Head of caudate nucleus (tissue), 42 donors: ENCODE measurements at regions not wholly inside any gene's neighbourhood (a gene's known extent, or its start where the extent isn't known, plus 50 kb on each side); places are given as distances from the start of the nearest gene placed in this dataset.
A peak's percentile ranks its signal among the peaks of the same experiment; 100 is the strongest.

Experiments
- DNase-seq, 42 donors: peaks; one replicate each; pipeline versions ENCODE4 v3.0.0 to v3.0.0-alpha.2; 2020 to 2021; ENCODE audit warnings: mixed read lengths in 7 of 42
- intact Hi-C: fragments of 100-400 bp; cut with DNase I; formaldehyde crosslinking; loops from one replicate; pipeline ENCODE4 v1.15.0; 2022

DNA sequence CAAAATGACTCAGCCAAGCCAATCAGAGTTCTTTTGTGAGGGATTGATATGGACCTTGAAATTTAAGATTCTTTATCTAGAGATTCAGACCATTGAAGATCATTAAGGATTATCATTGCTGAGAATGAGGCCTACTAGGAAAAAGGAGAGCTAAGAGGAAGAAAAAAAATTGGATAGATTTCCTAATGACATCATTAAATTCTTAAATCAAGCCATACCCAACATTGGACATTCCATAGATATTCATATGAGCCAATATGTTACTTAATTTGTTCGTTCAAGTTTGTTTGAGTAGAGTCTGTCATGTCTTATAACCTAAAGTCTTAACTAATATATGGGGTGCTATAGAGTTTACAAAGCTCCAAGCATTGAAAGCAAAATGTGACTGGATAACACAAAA lies 727.9 kb upstream of the SEMA6A start:
- no peak for DNase-seq
- intact Hi-C loops, result no loop called here

DNA sequence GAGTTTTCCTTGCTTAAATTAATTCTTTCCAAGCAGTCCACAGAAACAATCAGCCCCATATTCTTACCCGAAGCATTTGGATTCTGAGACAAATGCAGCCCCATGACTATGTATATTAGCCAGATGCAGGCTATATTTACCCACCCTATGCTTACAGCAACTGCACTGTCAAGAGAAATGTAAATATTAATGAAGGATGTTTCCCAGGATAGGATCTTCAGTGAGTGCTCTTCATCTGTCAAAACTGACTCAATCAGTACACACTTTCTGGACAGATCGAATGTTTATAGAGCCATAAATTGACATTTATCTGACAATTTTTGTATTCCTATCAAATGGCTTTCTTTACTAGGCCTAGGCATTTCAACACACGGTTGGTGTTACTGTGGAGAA lies 725.3 kb upstream of the SEMA6A start:
- intact Hi-C loops, result no loop called here
- no peak for DNase-seq

DNA sequence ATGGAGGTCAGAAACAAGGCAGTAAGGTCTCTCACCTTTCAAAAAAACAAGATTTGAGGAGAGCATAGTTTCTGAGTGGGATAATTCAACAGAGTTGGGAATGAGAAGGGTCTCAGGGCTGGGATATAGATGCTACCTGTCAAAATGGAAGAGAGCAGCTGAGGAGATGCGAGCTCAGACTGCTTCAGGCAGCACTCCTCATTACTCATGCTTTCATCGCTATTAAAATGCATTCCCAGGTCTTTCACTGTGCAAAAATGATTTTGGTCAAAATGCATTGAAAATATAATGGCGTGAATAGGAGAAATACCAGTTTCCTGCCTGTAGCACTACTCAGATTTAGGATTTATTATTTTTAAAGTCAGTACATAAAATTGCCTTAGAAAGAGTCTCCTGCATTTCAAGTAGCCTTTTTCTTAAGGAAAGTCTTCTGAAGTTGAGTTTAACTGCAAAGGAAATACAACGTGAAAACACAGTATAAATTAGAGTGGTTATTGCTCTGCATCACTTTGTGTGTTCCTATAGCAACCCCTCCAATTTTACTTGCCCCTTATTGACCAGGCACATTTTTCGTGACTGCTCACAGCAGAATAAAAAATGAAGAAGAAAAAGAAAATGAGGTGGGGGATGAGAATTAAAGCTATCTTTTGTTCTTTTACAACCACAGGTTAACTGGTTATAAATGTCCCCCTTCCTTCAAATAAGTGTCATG lies 724.8 kb upstream of the SEMA6A start:
- intact Hi-C loops, result no loop called here
- DNase-seq, result no peak

DNA sequence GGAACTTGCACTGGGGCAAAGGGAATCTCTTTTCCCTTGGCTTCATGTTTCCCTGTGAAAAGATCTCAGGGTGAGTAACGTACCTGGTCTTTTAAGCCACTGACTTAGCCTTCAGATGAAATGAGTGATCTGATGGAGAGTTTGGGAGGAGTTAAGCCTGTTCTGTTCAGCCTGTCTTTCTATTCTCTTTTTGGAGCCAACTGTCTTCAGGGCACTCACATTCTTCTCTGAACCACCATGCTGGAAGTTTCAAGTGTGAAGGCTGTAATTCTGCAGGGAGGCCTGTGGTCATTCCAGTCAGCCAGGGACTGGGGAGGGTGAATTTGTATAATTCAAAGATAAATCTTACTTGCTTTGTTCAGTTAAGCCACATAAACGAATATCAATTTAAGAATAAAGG lies 722.2 kb upstream of the SEMA6A start:
- intact Hi-C loops, result no loop called here
- DNase-seq, result no peak

DNA sequence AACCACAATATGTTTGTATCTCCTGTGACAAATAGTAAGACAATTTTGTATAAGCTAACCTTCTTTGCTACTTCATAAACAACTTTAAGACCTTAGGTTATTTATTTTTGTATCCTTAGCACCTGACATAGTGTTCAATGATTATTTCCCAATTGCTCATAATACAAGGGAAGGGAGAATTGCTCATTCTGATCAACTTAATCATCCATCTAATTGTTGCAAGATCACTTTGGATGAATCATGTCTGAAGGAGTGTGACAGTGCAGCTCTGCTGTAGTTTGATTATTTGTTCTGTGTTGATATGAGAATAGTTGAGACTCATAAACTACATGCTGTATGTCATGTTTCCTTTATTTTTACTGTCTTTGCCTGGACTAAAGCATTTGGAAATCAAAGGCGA lies 721.3 kb upstream of the SEMA6A start:
- intact Hi-C loops, result no loop called here

DNA sequence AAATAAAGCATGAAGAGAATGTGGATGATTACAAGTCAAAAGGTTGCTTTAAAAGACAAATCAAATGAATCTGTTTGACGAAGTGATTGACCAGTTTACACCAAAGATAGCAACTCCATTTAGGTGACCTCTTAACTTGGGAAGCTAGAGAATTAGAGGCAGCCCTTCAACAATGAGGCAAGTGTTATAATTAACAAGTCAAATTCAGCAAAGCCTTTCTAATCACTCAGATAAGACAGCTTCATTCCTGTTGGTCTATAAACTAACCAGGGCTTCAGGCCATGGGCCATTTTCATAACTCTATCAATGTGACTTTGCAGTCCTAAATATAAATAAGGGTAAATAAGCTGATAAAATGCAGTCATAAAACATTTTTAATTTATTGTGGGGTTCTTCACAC lies 712.2 kb upstream of the SEMA6A start:
- DNase-seq, result no peak
- intact Hi-C loops, result no loop called here

More for the DNA sequence above, 721.3 kb upstream of the SEMA6A start:
- DNase-seq, result no peak

DNA sequence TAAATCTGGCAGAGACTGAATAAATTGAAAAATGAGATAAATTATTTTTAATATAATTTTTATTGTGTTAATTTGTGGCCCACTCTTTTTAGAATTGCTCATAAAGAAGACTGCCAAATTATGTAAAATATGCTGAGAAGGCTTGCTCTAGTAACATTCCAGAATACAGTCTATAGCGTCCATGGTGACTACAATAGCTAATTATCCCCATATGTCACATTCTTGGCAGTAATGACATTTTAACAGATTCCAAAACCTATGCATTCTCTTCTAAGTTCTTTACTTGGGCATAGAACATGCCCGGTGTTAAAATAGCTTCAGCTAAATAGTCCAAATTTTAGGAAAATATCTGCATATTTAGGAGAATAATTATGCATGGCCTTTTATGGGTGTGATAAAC lies 697.0 kb upstream of the SEMA6A start:
- intact Hi-C loops, result no loop called here
- DNase-seq, result no peak

DNA sequence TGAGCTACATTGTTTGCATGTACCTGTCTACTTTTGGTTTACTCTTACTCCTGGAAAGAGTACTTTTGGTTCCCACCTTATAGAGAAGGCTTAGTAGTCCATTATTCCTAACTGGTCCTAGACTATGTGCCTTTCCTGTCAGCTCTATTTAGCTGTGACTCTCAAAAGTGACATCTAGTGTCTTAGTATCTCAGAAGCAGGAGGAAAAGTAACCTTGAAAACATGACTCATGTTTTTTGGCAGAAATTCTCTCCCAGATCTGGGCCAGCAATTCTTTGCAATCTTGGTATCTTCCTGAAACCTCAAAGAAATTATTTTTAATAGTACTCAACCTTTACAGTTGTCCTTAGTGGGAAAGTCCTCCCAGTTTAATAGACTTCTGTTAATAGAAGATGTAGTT lies 691.7 kb upstream of the SEMA6A start:
- intact Hi-C loops, result no loop called here
- no peak for DNase-seq

DNA sequence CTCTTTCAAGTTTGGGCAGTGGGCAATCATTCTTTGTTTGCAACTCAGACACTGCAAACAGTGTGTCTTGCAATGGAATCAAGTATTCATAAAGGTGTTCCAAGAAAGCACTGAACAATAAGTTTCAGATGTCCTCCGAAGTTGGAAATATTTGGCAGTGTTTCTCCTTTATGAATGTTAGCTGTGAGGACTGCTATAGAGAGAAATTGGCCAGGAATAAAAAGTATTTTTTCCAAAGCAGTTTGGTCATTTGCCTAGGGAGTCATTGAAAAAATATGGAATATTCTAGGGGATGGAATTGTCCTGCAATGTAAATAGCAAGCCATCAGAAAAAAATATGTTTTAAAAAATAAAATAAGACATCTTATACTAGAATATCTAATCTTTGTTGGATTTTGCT lies 688.6 kb upstream of the SEMA6A start:
- intact Hi-C loops, result no loop called here
- no peak for DNase-seq

DNA sequence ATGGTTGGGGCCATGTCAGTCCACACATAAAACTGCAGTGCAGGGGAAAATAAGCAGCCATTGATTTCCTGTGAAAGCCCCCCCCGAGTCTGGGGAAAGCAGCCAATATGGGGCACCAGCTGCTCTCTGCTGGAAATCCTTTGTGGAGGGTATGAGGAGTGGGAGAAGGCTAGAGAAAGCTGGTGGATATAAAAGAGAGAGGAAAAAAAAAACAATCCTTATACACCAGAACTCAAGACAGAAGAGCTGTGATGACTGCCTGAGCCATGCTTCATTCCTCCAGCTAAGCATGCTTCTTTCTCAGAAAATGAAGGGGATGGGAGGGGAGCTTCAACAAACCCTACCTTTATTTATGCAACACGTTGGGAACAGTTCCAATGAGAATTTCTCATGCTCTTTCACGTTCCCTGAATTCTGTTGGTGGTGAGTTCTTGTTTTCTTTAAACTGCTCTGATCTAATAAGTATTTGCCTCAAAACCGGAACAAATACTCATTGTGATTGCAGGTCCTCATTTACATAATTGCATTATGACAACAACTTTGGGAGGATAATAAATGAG lies 688.0 kb upstream of the SEMA6A start:
- DNase-seq, result peak; percentile 13 to 86 (median 66)
- intact Hi-C loops, result no loop called here

DNA sequence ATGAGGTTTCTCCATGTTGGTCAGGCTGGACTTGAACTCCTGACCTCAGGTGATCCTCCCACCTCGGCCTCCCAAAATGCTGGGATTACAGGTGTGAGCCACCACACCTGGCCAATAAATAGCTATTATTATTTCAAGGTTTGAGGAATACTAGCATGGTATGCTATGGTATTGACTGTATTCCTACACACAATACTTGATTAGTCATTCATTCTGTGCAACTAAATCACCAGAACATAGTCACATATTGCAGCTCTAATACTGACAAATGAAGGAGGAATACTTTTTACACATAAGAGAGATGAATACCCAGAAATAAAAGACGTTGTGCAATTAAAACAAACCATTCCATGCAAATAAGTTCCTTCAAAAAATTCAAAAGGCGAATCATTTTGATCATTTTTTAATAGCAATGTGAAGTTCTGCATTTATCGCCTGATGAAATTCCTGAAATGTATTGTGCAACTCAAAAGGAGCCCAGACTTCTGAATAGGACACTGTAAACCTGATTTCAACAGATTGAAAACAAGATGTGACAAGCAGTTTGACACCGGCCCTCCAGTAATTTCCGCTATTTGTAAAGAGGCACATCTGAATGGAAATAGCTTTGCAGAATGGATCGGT lies 687.4 kb upstream of the SEMA6A start:
- no peak for DNase-seq
- intact Hi-C loops, result no loop called here

DNA sequence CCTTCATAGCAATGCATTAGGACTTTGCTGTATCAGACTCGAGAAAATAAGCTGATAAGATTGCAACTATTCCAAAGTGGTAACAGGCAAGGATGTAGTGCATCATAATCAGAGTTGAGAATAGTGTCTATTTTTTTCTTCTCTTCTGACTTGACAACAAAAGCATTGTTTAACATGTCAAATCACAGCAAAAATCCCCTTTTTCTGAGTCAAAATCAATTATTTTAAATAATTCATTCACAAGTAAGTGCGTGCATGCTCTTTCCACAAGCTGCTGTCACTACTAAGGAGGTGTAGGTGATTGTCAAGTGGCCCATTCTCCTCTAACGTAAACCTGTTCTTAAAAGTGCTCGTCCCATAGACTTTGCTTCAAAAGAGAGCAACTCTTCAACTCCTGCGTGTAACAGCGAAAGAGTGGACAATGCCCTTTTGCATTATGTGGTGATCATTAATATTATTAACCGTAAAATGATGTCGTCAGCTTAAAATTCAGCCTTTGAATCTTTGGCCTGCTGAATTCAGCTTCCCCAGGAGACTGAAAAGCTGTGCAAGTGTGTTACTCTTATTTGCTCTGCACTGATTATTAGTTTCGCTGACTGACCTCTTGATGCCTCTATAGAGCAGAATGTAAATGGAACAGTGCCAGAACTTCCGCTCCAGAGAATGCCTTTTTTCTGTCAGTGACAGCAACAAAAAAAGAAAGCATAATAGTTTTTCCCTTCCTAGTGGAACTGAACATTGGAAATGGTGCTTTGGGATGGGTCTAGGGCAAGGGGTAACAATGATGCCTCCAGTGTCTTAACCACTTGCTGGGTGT lies 680.8 kb upstream of the SEMA6A start:
- DNase-seq, result peak in 5 of 42 donors; percentile 14 to 56 (median 30)
- intact Hi-C loops, result no loop called here

DNA sequence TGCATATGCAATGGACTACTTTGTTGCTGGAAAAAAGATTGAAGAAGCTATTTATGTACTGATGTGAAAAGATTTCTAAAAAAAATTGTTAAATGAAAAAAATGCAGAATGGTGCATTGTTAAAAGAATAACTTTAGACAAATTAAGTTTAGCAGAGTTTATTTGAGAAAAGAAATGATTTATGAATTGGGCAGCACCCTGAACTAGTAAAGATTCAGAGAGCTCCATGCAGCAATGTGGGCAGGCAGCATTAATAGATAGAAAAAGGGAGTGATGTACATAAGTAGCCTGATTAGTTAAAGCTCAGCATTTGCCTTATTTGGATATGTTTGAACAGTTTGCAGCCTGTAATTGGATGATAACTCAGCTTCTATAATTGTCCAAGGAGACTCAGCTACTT lies 677.9 kb upstream of the SEMA6A start:
- no peak for DNase-seq
- intact Hi-C loops, result no loop called here

DNA sequence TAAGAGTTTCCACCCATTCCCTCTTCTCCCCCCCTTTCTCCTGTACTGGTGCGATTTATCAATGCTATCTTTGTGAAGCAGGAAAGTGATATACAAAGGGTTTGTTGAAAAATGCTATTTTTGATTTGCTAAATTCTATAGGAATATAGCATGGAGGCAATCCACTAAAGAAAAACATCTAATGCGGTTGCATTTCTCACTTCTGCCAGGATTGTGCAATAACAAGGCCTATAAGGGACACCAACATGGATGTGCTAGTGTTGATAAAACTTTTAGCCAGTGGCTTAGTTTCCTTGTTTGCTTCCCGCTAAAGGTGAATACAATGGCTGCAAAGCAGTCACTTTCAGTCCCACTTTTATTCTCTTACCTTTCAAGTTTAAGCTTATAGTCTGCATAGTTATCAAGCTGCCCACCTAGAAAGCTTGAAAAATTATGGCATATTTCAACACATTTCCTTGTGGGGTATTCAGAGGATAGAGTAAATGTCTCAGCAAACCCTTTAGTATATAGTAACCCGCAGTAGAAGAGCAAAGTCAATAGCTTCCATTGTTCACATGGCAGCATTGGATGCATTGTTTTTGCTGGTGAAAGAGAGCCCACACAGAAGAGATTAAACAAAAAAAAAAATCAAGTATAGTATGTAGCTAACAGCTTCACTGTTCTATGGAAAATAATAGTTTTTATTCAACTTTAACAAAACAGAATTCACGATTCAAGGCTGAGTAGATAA lies 674.6 kb upstream of the SEMA6A start:
- intact Hi-C loops, result loop anchor here (10.0 kb wide), 1 partner anchor 54 kb away; no protein-coding TSS in a partner anchor
- DNase-seq, result peak in 12 of 42 donors; percentile 9 to 70 (median 44)

DNA sequence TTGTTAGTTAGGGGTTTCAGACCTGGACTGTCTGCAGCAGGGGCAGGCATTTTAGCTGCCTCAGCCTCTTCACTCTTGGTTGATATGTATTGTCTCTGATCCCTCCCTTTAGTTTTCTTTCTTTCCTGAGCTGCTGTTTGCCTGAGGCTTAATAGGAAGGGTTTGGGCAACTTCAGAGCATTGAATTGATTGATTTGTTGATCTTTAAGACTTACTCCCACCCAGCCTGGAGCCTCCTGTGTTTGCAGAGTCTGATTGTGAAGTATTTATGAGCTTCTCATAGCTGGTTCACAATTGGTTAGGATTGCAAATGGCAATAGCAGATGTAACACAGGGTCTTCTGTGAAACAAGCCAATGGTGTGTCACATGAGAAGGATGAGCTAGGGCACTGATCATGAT lies 671.8 kb upstream of the SEMA6A start:
- DNase-seq, result no peak
- intact Hi-C loops, result loop anchor here (10.0 kb wide), 1 partner anchor 52 kb away; no protein-coding TSS in a partner anchor

DNA sequence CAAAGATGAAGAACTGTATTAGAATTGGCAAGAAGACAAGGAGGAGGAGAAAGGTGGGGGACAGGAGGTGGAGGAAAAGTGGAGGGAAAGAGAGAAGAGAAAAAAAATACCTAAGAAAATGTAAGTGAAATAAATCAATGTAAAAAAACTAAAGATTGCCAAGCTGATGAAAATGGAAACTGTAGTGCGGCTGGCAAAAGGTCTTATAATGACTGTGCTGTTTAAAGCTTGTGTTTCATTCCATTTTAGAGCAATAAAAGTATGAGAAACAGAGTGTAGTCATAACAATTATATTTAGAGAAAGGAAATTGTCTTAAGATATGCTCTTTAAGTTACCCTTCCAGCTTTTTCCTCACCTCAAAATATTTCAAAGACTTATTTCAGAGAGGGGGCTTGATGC lies 670.5 kb upstream of the SEMA6A start:
- intact Hi-C loops, result loop anchor here (10.0 kb wide), 1 partner anchor 50 kb away; no protein-coding TSS in a partner anchor
- DNase-seq, result no peak

DNA sequence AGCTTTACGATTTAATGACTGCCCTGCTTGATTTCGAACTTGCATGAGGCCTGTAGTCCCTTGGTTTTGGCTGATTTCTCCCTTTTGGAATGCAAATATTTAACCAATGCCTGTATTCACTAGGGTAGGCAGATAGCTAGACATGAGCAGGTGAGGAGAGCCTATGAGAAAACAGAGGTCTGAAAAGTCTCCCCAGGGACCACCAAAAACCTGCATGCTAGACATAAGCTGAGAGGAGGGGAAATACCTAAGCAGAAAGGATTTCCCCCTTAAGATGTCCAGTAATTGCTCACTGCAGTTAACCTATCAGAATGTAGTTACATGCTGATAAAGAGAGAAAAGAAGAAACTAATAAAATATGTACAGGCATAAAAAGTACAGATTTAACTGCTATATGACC lies 667.4 kb upstream of the SEMA6A start:
- intact Hi-C loops, result loop anchor here (10.0 kb wide), 1 partner anchor 47 kb away; no protein-coding TSS in a partner anchor
- no peak for DNase-seq

DNA sequence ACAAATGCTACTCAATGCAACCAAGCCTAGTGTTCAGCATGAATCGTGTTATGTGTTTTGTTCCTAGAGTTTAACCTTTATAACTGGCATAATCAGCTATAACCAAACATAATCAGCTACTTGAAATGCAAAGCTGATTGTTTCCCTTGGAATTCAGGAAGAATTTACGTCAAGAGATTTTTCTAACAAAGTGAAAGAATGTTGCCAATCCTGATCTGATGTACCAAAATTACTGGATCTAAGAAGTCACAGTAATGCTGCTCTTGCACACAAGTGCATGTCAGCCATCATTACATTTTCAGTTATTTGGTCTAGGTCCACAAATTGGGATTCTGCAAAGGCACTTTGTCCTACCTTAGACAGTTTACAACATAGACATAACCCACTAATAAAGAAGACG lies 662.3 kb upstream of the SEMA6A start:
- DNase-seq, result no peak
- intact Hi-C loops, result no loop called here

DNA sequence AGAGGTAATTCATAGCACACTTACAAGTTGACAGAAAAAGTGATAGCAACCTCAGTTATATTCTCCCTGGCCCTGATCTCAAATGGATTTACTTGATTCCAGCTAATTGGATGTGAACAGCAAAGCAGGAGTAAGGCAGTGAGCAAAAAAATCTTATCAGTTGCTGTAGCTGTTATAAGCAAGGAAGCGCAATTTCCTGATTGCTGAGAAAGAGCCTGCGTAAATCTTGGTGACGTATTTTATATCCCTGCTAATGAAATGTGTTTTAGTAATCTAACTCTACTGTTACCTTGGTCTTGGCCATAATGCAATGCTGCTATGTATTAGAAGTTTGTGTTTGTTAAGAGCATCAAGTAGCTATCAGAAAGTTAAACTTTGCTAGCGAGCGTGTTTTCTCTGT lies 661.2 kb upstream of the SEMA6A start:
- intact Hi-C loops, result no loop called here

More for the DNA sequence above, 661.2 kb upstream of the SEMA6A start:
- DNase-seq, result no peak
